ENCODE measurements at regions not wholly inside any gene's neighbourhood (a gene's known extent, or its start where the extent isn't known, plus 50 kb on each side); places are given as distances from the start of the nearest gene placed in this dataset.

GRCh38 chr10:60654813-60655464 is 123.3 kb upstream of the CDK1 start:
- DNase-seq: no peak
- POLR2A ChIA-PET: no interaction called here
- no peak overlapping the region for H3K27ac Mint-ChIP-seq
- H3K4me1 Mint-ChIP-seq: no peaks in the 10 kb centered on the region
- no peak overlapping the region for H3K4me3 Mint-ChIP-seq
- no peak for ATAC-seq (ENCODE audit: low read depth)
- no peaks in the 10 kb centered on the region for H3K36me3 Mint-ChIP-seq
- H3K27me3 Mint-ChIP-seq: peaks cover 3% of the 10 kb centered on the region
- H3K9me3 Mint-ChIP-seq: no peaks in the 10 kb centered on the region

GRCh38 chr10:60652628-60653027 is 125.7 kb upstream of the CDK1 start:
- no peak for ATAC-seq (ENCODE audit: low read depth)
- no peaks in the 10 kb centered on the region for H3K9me3 Mint-ChIP-seq
- no peaks in the 10 kb centered on the region for H3K4me1 Mint-ChIP-seq
- H3K27ac Mint-ChIP-seq: no peak overlapping the region
- POLR2A ChIA-PET: no interaction called here
- no peaks in the 10 kb centered on the region for H3K36me3 Mint-ChIP-seq
- H3K4me3 Mint-ChIP-seq: no peak overlapping the region
- H3K27me3 Mint-ChIP-seq: peaks cover 6% of the 10 kb centered on the region
- DNase-seq: no peak

GRCh38 chr10:60650378-60650800 is 127.9 kb upstream of the CDK1 start:
- ATAC-seq (ENCODE audit: low read depth) (no peak), DNase-seq (no peak)
- no peak overlapping the region for H3K4me3 Mint-ChIP-seq
- H3K9me3 Mint-ChIP-seq: no peaks in the 10 kb centered on the region
- POLR2A ChIA-PET: no interaction called here
- peaks cover 6% of the 10 kb centered on the region for H3K27me3 Mint-ChIP-seq
- H3K27ac Mint-ChIP-seq: no peak overlapping the region
- H3K4me1 Mint-ChIP-seq: no peaks in the 10 kb centered on the region
- H3K36me3 Mint-ChIP-seq: no peaks in the 10 kb centered on the region

- POLR2A ChIA-PET: no interaction called here
- Mint-ChIP-seq H3K9me3 (no peaks in the 10 kb centered on the region), H3K27me3 (peaks cover 6% of the 10 kb centered on the region), H3K36me3 (no peaks in the 10 kb centered on the region), H3K4me1 (no peaks in the 10 kb centered on the region), H3K4me3 (no peak overlapping the region), H3K27ac (no peak overlapping the region)
- DNase-seq (no peak), ATAC-seq (ENCODE audit: low read depth) (no peak)
These were observed 128.5 kb upstream of the CDK1 start for GRCh38 chr10:60649485-60650377.

- Mint-ChIP-seq H3K27me3 (peaks cover 6% of the 10 kb centered on the region), H3K4me3 (no peak overlapping the region), H3K9me3 (no peaks in the 10 kb centered on the region), H3K4me1 (no peaks in the 10 kb centered on the region), H3K27ac (no peak overlapping the region), H3K36me3 (no peaks in the 10 kb centered on the region)
- no peak for DNase-seq
- POLR2A ChIA-PET: no interaction called here
- ATAC-seq (ENCODE audit: low read depth): no peak
These were observed 129.5 kb upstream of the CDK1 start for GRCh38 chr10:60648761-60649160.

GRCh38 chr10:60646966-60647796 is 131.1 kb upstream of the CDK1 start:
- no peak for ATAC-seq (ENCODE audit: low read depth)
- Mint-ChIP-seq H3K36me3 (no peaks in the 10 kb centered on the region), H3K27ac (no peak overlapping the region), H3K4me1 (no peaks in the 10 kb centered on the region), H3K9me3 (no peaks in the 10 kb centered on the region), H3K27me3 (peaks cover 4% of the 10 kb centered on the region), H3K4me3 (no peak overlapping the region)
- POLR2A ChIA-PET: no interaction called here
- DNase-seq: no peak

- no peak overlapping the region for H3K4me3 Mint-ChIP-seq
- peaks cover 2% of the 10 kb centered on the region for H3K27me3 Mint-ChIP-seq
- H3K4me1 Mint-ChIP-seq: no peaks in the 10 kb centered on the region
- DNase-seq (no peak), ATAC-seq (ENCODE audit: low read depth) (no peak)
- no peaks in the 10 kb centered on the region for H3K36me3 Mint-ChIP-seq
- no peaks in the 10 kb centered on the region for H3K9me3 Mint-ChIP-seq
- POLR2A ChIA-PET: no interaction called here
- H3K27ac Mint-ChIP-seq: no peak overlapping the region
These were observed 132.3 kb upstream of the CDK1 start for GRCh38 chr10:60645980-60646379.

- no peaks in the 10 kb centered on the region for H3K4me1 Mint-ChIP-seq
- no peaks in the 10 kb centered on the region for H3K9me3 Mint-ChIP-seq
- ATAC-seq (ENCODE audit: low read depth) (no peak), DNase-seq (no peak)
- H3K4me3 Mint-ChIP-seq: no peak overlapping the region
- POLR2A ChIA-PET: no interaction called here
- peaks cover 2% of the 10 kb centered on the region for H3K27me3 Mint-ChIP-seq
- no peaks in the 10 kb centered on the region for H3K36me3 Mint-ChIP-seq
- no peak overlapping the region for H3K27ac Mint-ChIP-seq
These were observed 133.7 kb upstream of the CDK1 start for GRCh38 chr10:60644436-60645130.

- Mint-ChIP-seq H3K4me3 (no peak overlapping the region), H3K4me1 (no peaks in the 10 kb centered on the region), H3K36me3 (no peaks in the 10 kb centered on the region), H3K27me3 (peaks cover 5% of the 10 kb centered on the region), H3K27ac (no peak overlapping the region), H3K9me3 (no peaks in the 10 kb centered on the region)
- POLR2A ChIA-PET: no interaction called here
- no peak for DNase-seq
- ATAC-seq (ENCODE audit: low read depth): no peak
These were observed 134.4 kb upstream of the CDK1 start for GRCh38 chr10:60643874-60644273.

GRCh38 chr10:60629332-60629731 is 148.9 kb upstream of the CDK1 start:
- POLR2A ChIA-PET: no interaction called here
- H3K4me1 Mint-ChIP-seq: no peaks in the 10 kb centered on the region
- no peak for DNase-seq

GRCh38 chr10:60627778-60628748 is 150.2 kb upstream of the CDK1 start:
- Mint-ChIP-seq H3K4me3 (no peak overlapping the region), H3K4me1 (no peaks in the 10 kb centered on the region), H3K36me3 (no peaks in the 10 kb centered on the region), H3K27ac (no peak overlapping the region), H3K9me3 (no peaks in the 10 kb centered on the region), H3K27me3 (peaks cover 4% of the 10 kb centered on the region)
- DNase-seq (no peak), ATAC-seq (ENCODE audit: low read depth) (no peak)
- POLR2A ChIA-PET: no interaction called here

More at GRCh38 chr10:60629332-60629731, 148.9 kb upstream of the CDK1 start:
- no peak for ATAC-seq (ENCODE audit: low read depth)
- H3K27ac Mint-ChIP-seq: no peak overlapping the region
- no peaks in the 10 kb centered on the region for H3K36me3 Mint-ChIP-seq
- peaks cover 6% of the 10 kb centered on the region for H3K27me3 Mint-ChIP-seq
- H3K4me3 Mint-ChIP-seq: no peak overlapping the region
- no peaks in the 10 kb centered on the region for H3K9me3 Mint-ChIP-seq

GRCh38 chr10:60626037-60626436 is 152.2 kb upstream of the CDK1 start:
- no peaks in the 10 kb centered on the region for H3K4me1 Mint-ChIP-seq
- H3K27me3 Mint-ChIP-seq: peaks cover 4% of the 10 kb centered on the region
- POLR2A ChIA-PET: no interaction called here
- DNase-seq (no peak), ATAC-seq (ENCODE audit: low read depth) (no peak)
- H3K36me3 Mint-ChIP-seq: no peaks in the 10 kb centered on the region
- no peaks in the 10 kb centered on the region for H3K9me3 Mint-ChIP-seq
- H3K27ac Mint-ChIP-seq: no peak overlapping the region
- no peak overlapping the region for H3K4me3 Mint-ChIP-seq
